HG03280 (cell line): ENCODE measurements at regions not wholly inside any gene's neighbourhood (a gene's known extent, or its start where the extent isn't known, plus 50 kb on each side); places are given as distances from the start of the nearest gene placed in this dataset.
A peak's percentile ranks its signal among the peaks of the same experiment; 100 is the strongest.
"Not testable (repeated sequence)": the region's sequence is repeated elsewhere in the genome, so short reads cannot be mapped to it uniquely, and the experiment has no call there.

Experiments
- ATAC-seq: cut with Tn5 transposase; IDR thresholded peaks from one replicate; pipeline ENCODE4 v1.9.1; 2021; ENCODE audit warnings: mild to moderate bottlenecking, moderate library complexity; ENCODE audit not compliant: unreplicated experiment

DNA sequence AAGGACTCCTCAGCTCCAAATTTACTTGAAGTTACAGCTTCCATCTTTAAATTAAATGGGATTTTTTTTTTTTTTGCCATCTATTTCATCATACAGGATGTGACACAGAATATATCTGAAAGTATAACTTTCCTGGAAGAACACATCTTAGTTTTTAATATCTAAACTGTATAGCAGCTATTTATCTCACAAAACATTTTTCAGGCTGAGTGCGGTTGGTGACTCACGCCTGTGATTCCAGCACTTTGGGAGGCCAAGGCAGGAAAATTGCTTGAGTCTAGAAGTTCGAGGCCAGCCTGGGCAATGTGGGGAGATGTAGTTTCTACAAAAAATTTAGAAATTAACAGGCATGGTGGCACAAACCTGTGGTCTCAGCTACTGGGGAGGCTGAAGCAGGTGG, 142.3 kb upstream of the KCNJ18 start:
- ATAC-seq, result not testable (repeated sequence)

DNA sequence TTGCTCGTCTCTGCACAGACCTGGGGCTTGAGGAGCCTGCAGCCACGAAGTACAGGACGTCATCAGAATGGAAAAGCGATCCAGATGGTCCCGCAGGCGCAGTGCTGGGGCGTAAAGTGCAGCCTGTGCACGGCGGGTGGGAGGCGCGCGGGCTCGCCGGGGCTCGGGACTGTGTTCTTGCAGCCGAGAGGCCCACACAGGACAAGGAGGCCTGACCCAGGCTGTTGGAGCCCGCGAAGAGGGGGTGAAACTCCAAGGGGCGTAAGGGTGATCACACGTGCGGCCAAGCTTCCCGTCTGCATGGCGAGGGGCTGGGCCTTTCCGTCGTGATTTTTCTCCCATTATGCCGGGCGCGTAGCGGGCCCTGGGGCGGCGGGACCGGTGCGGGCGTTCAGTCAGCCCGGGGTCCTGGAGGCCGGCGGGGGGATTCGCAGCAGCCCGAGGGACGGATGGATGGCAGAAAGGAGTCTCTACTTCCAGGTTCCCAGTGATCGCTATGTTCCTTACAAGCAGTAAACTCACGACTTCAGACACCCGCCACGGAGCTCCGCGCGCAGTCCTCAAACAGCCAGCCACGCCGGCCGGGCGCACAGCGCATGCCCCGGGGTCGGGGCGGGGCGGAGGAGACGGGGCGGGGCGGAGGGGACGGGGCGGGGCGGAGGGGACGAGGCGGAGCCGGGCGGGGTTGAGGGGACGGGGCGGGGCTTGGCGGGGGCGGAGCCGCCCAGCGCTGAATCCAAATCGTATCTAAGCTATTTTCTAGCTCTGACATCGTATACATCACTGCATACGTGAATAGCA, 141.0 kb upstream of the KCNJ18 start:
- ATAC-seq, result peak; percentile 65

DNA sequence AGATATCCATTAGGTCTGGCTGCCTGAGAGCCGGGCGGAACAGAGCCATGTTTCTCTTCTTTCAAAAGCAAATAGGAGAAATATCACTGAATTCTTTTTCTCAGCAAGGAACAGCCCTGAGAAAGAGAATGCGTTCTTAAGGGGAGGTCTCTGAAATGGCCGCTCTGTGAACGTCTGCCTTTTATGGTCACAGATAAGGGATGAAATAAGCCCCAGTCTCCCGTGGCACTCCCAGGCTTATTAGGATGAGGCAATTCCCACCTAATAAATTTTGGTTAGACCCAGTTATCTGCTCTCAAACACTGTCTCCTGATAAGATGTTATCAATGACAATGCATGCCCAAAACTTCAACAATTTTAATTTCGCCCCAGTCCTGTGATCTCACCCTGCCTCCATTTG, 133.4 kb upstream of the KCNJ18 start:
- ATAC-seq, result not testable (repeated sequence)

DNA sequence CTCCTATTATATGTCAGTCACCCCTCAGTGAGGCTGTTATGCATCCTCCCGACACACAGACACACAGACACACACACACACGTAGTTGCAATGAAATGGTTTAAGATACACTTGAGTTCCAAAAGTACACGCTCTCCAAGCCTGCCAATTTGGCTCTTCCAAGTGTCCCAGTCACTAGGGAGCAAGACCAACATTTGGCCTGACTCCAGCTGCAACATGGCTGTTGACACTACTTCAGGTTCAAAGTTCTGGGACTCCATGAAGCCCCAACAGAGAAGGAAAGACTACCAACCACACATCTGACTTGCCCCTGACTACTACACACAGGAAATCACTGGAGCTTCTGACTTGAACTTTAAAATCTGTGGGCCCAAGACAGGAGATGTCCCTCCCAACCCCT, 128.1 kb upstream of the KCNJ18 start:
- ATAC-seq, result no peak

DNA sequence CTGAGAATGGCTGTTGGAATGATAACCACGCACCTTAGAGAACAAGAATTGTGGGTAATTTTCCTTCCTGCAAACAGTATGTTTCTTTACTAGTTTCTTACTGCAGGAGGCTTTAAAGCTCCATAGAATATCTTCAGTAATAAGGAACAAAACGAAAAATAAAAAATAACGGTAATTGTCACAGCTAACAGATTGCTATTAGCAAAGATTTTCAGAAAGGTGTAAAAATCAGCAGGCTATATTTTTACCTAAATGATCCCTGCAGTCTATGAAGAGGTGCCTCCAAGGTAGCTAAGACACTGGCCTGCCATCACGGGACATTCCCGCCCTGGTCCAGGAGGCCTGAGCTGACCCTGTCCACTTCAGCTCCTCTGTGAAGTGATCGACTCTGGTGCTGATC, 127.6 kb upstream of the KCNJ18 start:
- ATAC-seq, result not testable (repeated sequence)

DNA sequence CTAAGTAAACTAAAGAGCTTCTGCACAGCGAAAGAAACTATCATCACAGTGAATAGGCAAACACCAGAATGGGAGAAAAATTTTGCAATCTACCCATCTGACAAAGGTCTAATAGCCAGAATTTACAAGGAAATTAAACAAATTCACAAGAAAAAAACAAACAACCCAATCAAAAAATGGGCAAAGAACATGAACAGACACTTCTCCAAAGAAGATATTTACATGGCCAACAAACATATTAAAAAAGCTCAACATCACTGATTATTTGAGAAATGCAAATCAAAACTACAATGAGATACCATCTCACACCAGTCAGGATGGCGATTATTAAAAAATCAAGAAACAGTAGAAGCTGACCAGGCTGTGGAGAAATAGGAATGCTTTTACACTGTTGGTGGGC, 121.9 kb upstream of the KCNJ18 start:
- ATAC-seq, result not testable (repeated sequence)

DNA sequence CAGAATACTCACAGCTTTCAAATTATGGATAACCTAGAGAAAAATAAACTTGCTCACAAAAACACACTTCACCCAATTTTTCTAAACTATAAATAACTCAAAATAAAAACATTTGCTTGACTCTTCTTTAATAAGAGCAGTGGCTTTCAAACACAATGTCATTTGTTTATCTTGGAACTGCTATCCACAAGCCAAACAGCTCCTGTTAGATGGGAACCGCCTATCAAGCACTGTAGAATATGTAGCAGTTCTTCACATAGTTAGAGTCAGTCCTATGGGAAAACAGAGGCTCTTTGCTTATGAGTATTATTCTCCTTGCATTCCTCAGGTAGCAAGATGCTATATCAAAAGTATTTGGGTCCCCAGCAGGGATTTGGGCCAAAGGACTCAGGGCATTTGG, 120.2 kb upstream of the KCNJ18 start:
- not testable (repeated sequence) for ATAC-seq

DNA sequence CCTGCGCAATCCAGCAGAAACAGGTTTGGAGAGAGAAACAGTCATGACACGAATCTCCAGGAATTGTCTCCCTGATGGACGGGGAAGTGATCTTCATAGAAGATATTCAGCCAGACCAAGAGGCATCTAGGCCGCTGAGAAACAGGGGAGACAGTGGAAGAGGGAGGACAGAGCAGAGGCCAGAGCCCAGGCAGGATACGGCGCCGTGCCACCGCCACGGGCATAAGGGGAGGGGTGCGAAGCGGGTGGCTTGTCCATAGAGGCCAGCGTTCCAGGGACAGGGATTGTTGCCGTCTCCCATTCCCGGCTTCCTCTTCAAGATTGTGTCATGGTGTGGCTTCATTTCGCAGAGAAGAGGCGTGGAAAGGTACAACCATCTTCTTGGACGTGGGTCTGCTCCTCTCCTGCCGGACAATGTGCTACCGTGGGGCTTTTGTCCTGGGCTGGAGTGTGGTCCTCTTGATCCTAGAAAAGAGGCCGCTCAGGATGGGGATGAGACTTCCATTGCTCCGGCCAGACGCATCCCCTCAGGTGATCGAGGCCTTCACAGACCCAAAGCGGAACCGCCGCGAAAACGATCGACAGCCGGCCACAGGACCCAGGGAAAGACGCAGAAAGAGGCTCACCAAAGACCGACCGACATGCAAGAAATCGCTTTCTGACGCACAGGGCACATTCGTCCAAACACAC, 118.9 kb upstream of the KCNJ18 start:
- not testable (repeated sequence) for ATAC-seq

DNA sequence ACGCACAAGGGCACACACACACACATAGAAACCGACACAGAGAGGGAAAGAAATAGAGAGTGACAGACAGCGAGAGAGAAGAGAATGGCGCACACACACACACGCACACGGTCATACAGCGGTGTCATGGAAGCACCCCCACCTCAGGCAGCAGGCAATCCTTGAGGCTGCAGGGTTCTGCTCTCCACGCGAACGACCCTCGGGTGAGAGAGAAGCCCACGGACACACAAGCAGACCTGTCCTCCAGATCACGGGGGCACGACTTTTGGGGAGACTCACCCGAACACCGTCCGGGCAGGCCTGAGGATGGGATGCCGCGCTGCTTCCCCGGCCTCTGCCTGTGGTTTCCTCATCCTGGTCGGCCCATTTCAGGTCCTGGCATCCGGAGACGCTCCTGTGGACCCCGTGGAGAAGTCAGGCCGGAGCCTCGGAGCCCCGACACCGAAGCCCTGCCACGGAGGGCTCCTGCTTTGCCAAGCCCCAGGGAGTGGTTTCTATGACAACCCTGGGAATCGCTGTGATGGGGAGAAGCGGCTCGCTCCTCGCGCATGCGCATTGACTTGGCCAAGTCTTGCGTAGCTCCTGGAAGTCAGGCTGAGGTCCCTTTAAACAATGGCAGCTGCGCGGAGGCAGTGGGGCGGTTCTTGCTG, 118.2 kb upstream of the KCNJ18 start:
- ATAC-seq, result no peak

DNA sequence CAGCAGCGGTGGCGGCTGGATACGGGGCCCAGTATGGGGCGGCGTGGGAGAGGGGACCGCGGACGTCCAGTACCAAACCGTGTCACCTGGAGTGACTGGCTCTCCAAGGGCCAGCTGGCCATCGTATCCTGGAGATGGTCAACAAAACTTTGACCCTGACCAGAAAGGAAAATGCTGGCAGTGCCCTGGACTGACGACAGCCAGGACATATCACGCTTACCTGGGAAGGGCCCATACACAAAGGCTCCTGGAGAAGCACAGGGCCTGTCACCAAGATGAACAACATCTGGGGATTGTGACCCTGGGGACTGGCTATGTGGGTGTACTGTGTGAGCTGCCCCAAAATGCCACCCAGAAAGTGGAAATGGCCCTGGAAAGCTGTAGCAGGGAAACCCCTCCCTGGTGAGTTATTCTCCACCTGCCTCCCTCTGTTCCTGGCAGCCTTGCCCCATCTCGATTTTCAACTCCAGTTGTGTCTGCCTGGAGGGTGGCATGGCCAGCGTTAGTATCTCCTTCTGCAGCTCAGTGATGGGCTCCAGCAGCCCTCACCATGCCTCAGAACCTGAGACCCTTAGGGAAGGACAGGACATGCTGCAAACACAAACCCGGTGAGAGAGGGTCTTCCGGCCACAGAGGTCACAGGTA, 117.6 kb upstream of the KCNJ18 start:
- not testable (repeated sequence) for ATAC-seq

DNA sequence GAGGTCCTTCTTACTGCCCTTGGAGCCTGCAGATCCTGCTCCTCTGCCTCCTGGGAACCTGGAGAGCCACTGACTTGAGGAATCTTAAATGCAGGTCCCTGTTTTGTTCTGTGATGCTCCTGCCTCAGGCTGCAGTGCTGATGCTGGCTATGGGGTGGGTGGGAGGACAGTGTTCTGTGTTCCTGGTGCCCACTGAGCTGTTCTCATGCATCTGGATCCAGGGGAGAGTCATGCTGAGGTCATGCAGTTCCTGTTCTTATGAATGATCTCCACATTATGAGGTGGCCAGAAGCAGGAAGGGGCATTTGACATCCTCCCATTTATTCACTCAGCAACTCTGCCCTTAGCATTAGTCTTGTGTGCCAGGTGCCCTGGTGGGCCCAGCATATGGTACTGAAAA, 113.5 kb upstream of the KCNJ18 start:
- ATAC-seq, result not testable (repeated sequence)

DNA sequence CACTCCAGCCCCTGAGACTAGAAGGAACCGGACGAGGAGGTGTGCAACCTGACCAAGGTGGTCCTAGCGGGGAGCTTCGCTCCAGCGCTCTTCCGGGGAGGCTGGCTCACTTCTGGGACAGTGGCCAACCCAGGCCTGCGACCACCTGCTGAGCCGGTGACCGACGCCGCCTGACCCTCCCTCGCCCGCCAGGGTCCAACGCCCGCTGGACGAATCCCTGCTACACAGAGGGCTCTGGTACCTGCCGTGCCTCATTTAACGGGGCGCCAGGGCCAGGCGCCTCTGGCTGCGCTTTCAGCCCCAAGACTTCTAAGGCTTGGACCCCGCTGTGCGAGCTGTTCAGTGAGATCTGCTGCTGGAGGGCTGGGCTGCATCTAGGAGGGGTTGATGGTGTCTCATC, 99.5 kb upstream of the KCNJ18 start:
- no peak for ATAC-seq

DNA sequence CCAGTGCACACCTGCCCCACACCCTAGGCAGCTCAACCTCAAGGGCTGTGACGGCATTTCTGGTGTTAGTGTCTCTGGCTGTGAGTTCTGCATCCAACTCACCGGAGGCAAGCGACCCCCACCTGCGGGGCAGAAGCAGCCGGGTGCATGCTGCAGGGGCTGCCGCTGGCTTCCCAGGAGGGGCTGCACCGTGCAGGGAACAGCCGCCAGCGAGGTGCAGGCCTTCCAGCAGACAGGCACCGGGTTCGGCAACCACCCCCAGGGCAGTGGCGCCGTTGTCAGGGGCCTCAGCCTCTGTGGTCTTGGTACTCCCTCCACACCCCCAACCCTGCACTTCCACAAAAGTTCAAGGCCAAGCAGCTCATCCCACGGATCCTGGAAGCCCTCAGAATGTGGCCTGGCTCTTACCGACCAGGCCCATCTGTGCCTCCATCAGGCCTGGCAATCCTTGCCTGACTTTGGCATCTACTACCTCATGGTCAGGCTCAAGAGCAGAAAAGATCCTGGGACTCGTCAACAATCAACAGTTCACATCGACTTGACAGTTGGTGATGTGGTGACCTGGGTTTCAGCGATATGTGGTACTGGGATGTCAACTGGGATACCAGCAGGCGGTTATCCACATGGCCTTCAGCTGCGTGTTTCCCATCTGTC, 98.7 kb upstream of the KCNJ18 start:
- ATAC-seq, result not testable (repeated sequence)

DNA sequence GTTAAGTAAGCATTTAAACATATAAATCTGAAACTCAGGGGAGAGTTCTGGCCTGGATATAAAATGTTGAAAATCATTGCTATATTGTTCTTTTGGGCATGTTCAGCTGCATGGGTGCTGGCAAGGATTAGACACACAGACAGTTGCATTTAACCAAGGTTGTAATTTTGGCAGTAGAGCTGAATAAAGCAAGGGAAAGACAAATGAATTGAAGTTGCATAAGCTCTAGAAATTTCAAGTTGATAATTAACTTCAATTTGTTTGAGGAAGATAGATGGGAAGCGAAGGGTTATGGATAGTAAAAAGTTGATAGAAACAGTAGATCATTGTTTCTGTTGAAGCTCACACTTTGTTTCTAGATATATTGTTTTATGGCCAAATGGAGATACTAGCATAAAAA, 97.2 kb upstream of the KCNJ18 start:
- ATAC-seq, result no peak

DNA sequence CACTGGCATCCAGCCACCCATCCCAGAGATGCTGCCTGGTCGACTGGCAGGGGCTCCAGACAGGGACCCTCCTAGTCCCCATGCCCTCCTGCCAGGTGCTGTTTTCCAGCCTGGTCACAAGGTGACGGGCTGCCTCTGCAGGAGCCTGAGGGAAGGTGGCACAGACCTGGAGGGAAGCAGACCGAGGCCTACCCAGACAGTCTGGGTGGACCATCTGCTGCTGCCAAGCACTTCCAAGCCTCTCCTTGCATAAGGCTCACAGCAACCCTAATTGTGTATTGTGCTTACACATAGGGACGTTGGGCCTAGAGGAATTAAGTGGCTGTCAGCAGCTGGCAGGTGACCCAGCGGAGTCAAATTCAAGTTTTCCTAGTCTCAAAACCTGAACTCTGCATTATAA, 90.1 kb upstream of the KCNJ18 start:
- no peak for ATAC-seq

DNA sequence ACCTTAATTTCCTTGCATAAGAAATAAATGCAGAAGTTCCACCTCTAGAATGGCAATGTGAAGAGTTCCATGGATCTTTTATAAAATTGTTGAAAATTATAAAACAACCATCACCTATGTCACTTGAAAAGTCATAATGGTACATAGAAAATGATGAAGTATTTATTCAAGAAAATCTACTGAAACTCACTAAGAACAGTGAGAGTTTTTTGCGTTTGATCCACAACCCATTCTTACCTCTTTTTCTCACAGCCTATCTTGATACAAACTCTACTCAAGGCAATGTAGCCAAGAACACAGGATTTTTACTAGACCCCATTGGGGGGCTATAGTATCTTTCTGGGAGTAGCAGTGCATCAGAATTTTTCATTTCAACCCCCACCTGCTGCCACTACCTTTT, 89.0 kb upstream of the KCNJ18 start:
- not testable (repeated sequence) for ATAC-seq

DNA sequence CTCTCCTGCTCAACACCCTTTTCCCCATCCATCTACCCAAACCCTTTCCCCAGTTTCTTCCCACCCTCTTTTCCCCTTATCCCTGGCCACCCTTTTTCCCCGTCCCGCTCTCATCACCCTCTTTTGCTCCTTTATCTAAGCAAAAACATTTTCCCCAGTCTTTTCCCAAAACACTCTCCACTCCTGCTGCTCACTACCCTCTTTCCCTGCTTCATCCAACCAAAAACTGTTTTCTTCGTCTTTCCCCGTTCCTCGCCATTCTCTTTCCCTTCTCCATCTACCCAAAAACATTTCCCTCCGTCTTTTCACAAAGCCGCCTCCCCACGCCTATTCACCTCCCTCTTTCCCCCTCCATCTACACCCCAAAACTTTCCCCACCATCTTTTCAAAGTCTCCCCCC, 80.9 kb upstream of the KCNJ18 start:
- ATAC-seq, result not testable (repeated sequence)

DNA sequence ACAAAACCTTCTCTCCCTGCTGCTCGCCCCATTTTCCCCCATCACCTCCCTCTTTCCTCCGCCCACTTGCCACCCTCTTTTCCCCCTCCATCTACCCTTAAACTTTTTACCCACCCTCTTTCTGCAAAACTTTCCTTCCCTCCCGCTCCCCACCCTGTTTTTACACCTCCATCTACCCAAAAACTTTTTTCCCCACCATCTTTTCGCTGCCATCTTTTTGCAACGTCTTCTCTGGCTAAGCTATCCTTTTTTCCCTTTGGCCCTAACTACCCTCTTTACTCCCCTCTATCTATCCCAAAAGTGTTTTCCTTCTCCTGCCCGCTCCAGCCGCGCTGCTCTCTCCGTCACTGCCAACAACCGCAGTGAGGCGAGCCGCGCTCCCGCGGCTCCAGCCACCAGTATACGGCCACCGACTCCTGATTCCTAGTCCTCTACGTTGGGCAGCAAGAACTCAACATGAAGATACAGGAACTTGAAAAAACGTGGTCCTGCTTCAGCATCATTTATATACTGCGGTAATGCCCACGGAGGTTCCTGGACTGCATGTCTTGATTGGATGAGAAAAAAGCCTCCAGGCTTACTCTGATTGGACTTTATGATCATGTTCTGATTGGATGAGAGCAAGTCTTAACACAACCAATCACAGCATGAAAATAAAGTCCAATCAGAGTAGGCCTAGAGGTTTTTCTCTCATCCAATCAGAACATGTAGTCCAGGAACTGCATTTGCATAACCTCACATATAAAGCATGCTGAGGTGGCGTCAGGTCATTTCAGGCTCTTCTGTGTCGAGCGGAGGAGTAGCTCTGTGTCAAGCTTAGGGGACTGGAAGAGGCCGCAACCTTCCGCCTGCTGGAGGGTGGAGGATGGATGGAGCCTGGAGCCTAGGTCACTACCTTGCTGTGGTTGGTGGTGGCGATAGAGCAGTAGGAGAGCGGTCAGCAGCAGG, 79.9 kb upstream of the KCNJ18 start:
- ATAC-seq, result not testable (repeated sequence)

DNA sequence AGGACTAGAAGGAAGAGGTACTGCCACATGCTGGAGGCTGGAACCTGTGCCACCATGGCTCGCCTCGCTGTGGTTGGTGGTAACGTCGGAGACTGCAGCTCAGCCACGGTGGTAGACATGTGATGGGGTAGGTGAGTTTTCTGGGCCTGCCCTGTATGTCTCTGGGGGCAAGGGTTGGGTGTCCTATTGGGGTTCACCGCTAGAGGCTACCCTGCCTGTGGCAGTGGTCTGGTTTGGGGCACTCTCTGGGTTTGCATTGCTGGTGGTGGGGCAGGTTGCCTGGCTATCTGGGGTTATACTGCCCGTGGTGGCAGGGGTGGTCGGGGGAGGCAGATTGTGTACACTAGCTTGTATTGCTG, 79.3 kb upstream of the KCNJ18 start:
- ATAC-seq, result no peak

DNA sequence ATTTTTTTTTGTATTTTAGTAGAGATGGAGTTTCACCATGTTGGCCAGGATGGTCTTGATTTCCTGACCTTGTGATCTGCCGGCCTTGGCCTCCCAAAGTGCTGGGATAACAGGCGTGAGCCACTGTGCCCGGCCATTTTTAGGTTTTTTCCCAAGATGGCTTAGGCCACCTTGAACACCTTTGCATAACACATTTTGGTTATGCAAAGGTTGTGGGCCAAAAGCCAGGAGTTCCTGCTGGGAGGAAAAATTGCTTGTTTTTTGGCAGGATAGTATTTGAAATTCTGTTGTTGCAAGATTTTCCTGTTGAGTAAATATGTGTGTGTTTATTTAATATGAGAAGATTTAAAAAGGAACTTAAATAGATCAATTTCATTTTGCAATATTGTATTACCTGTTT, 65.3 kb upstream of the KCNJ18 start:
- ATAC-seq, result not testable (repeated sequence)
